H9 (cell line): ENCODE measurements at regions not wholly inside any gene's neighbourhood (a gene's known extent, or its start where the extent isn't known, plus 50 kb on each side); places are given as distances from the start of the nearest gene placed in this dataset.

Source experiments
- DNase-seq: peaks from one replicate; pipeline ENCODE4 v3.0.0-alpha.2; 2017
- H2AFZ ChIP-seq: one replicate; pipeline ENCODE4 v1.6.1; 2013; ENCODE audit warnings: mild to moderate bottlenecking, low read length, control low read depth, moderate library complexity
- H2AK5ac ChIP-seq: 2 replicates; pipeline ENCODE4 v1.6.1; 2013; ENCODE audit warnings: low read length, control low read depth, mixed read lengths; ENCODE audit not compliant: insufficient read length
- H2BK120ac ChIP-seq: one replicate; pipeline ENCODE4 v1.6.1; 2013; ENCODE audit warnings: low read depth, mild to moderate bottlenecking, low read length, control low read depth, inconsistent platforms; ENCODE audit not compliant: poor library complexity, severe bottlenecking
- H2BK12ac ChIP-seq: 2 replicates; pipeline ENCODE4 v1.6.1; 2013; ENCODE audit warnings: low read length, control low read depth, mixed read lengths, low read depth; ENCODE audit not compliant: insufficient read length
- H2BK15ac ChIP-seq: 2 replicates; pipeline ENCODE4 v1.6.1; 2013; ENCODE audit warnings: low read depth, low read length, control low read depth
- H2BK20ac ChIP-seq: one replicate; pipeline ENCODE4 v1.6.1; 2013; ENCODE audit warnings: low read depth, mild to moderate bottlenecking, low read length, control low read depth, inconsistent platforms; ENCODE audit not compliant: poor library complexity, severe bottlenecking
- H2BK5ac ChIP-seq: 2 replicates; pipeline ENCODE4 v1.6.1; 2013; ENCODE audit warnings: low read length, control low read depth, mixed read lengths; ENCODE audit not compliant: insufficient read length
- H3K14ac ChIP-seq: 2 replicates; pipeline ENCODE4 v1.6.1; 2013; ENCODE audit warnings: low read length, control low read depth; ENCODE audit not compliant: insufficient read depth
- H3K18ac ChIP-seq: 2 replicates; pipeline ENCODE4 v1.6.1; 2013; ENCODE audit warnings: low read depth, mild to moderate bottlenecking, mixed read lengths, low read length, control low read depth; ENCODE audit not compliant: insufficient read length
- H3K23ac ChIP-seq: 2 replicates; pipeline ENCODE4 v1.6.1; 2013; ENCODE audit warnings: low read length, control low read depth, mixed read lengths, low read depth; ENCODE audit not compliant: insufficient read length
- H3K23me2 ChIP-seq: 2 replicates; pipeline ENCODE4 v1.6.1; 2013; ENCODE audit warnings: low read depth, mild to moderate bottlenecking, mixed read lengths, low read length, control low read depth; ENCODE audit not compliant: insufficient read length, poor library complexity, severe bottlenecking
- H3K27ac ChIP-seq: 2 replicates; pipeline ENCODE4 v1.5.1; 2013; ENCODE audit warnings: low read length, control low read depth, mixed read lengths, low read depth; ENCODE audit not compliant: insufficient read length
- H3K27me3 ChIP-seq: 2 replicates; pipeline ENCODE4 v1.6.1; 2013; ENCODE audit warnings: low read length, control low read depth, inconsistent platforms; ENCODE audit not compliant: insufficient read depth
- H3K4ac ChIP-seq: 2 replicates; pipeline ENCODE4 v1.6.1; 2013; ENCODE audit warnings: low read depth, mild to moderate bottlenecking, control low read depth, inconsistent platforms, low read length, moderate library complexity
- H3K4me1 ChIP-seq: 2 replicates; pipeline ENCODE4 v1.6.1; 2013; ENCODE audit warnings: low read length, control low read depth, inconsistent platforms; ENCODE audit not compliant: insufficient read depth
- H3K4me2 ChIP-seq: 2 replicates; pipeline ENCODE4 v1.6.1; 2013; ENCODE audit warnings: low read length, control low read depth, mixed read lengths; ENCODE audit not compliant: insufficient read length, insufficient read depth
- H3K56ac ChIP-seq: 2 replicates; pipeline ENCODE4 v1.6.1; 2013; ENCODE audit warnings: low read depth, mild to moderate bottlenecking, mixed read lengths, low read length, control low read depth; ENCODE audit not compliant: insufficient read length
- H3K79me1 ChIP-seq: 2 replicates; pipeline ENCODE4 v1.6.1; 2013; ENCODE audit warnings: low read depth, mild to moderate bottlenecking, moderate library complexity, low read length, control low read depth, inconsistent platforms; ENCODE audit not compliant: insufficient read depth, poor library complexity, severe bottlenecking
- H3K79me2 ChIP-seq: 2 replicates; pipeline ENCODE4 v1.6.1; 2013; ENCODE audit warnings: low read length, control low read depth, inconsistent platforms; ENCODE audit not compliant: insufficient read depth
- H3K9ac ChIP-seq: 2 replicates; pipeline ENCODE4 v1.6.1; 2013; ENCODE audit warnings: low read length, control low read depth, mixed read lengths; ENCODE audit not compliant: insufficient read length; ENCODE audit errors: extremely low read depth
- H3K9me3 ChIP-seq: one replicate; pipeline ENCODE4 v1.6.1; 2013; ENCODE audit warnings: low read depth, low read length, inconsistent platforms; ENCODE audit not compliant: control insufficient read depth
- H3T11ph ChIP-seq: one replicate; pipeline ENCODE4 v1.6.1; 2013; ENCODE audit warnings: mild to moderate bottlenecking, low read length, control low read depth, inconsistent platforms
- H4K20me1 ChIP-seq: one replicate; pipeline ENCODE4 v1.6.1; 2013; ENCODE audit not compliant: control insufficient read depth, insufficient read length, insufficient read depth
- H4K5ac ChIP-seq: 2 replicates; pipeline ENCODE4 v1.6.1; 2013; ENCODE audit warnings: low read depth, mild to moderate bottlenecking, mixed read lengths, low read length, control low read depth; ENCODE audit not compliant: insufficient read length
- H4K8ac ChIP-seq: replicated peaks from 2 replicates; pipeline ENCODE4 v1.6.1; 2013; ENCODE audit warnings: low read length, control low read depth, mixed read lengths, low read depth; ENCODE audit not compliant: insufficient read length
- H4K91ac ChIP-seq: 2 replicates; pipeline ENCODE4 v1.6.1; 2013; ENCODE audit warnings: low read depth, mild to moderate bottlenecking, moderate library complexity, mixed read lengths, low read length, control low read depth; ENCODE audit not compliant: insufficient read length
- H3K27ac Mint-ChIP-seq, 3 experiments: 2 replicates in 2 of 3; 3 replicates in 1 of 3; pipeline ENCODE4 v1.8.0; 2020 to 2021; ENCODE audit warnings: mixed read lengths in 3 of 3, mild to moderate bottlenecking in 1 of 3, moderate library complexity in 1 of 3
- H3K27me3 Mint-ChIP-seq: 2 replicates; pipeline ENCODE4 v1.8.0; 2021; ENCODE audit warnings: low read depth, mild to moderate bottlenecking, moderate library complexity, mixed read lengths
- H3K36me3 Mint-ChIP-seq, 3 experiments: 2 replicates in 2 of 3; 3 replicates in 1 of 3; pipeline ENCODE4 v1.8.0; 2020 to 2021; ENCODE audit warnings: low read depth in 3 of 3, mixed read lengths in 3 of 3; ENCODE audit not compliant: insufficient read depth in 1 of 3
- H3K4me1 Mint-ChIP-seq, 2 experiments: 2 replicates each; pipeline ENCODE4 v1.8.0; 2020; ENCODE audit warnings: mixed read lengths in 2 of 2
- H3K4me3 Mint-ChIP-seq, 2 experiments: 2 replicates in 1 of 2; 3 replicates in 1 of 2; pipeline ENCODE4 v1.8.0; 2020 to 2021; ENCODE audit warnings: mild to moderate bottlenecking in 2 of 2, mixed read lengths in 2 of 2, moderate library complexity in 1 of 2
- H3K9me3 Mint-ChIP-seq, 2 experiments: 2 replicates in 1 of 2; 3 replicates in 1 of 2; pipeline ENCODE4 v1.8.0; 2020; ENCODE audit warnings: mild to moderate bottlenecking in 2 of 2, mixed read lengths in 2 of 2, moderate library complexity in 1 of 2
- WGBS: extraction: QIAGEN DNeasy Blood & Tissue Kit; methylation state at CpG from one replicate; pipeline ENCODE4 v1.1.7; 2013; ENCODE audit warnings: missing lambda C conversion rate, low lambda C conversion rate, mixed read lengths; ENCODE audit not compliant: insufficient read length; ENCODE audit errors: extremely low coverage; 5-methylcytosine and 5-hydroxymethylcytosine counted together
- TF ChIP-seq, protein P1 (sequence below): fragments of 200-600 bp; sonication (generic); conservative IDR thresholded peaks from 3 replicates; pipeline ENCODE4 v1.8.0; 2021; ENCODE audit warnings: antibody characterized with exemption, mild to moderate bottlenecking

DNA sequence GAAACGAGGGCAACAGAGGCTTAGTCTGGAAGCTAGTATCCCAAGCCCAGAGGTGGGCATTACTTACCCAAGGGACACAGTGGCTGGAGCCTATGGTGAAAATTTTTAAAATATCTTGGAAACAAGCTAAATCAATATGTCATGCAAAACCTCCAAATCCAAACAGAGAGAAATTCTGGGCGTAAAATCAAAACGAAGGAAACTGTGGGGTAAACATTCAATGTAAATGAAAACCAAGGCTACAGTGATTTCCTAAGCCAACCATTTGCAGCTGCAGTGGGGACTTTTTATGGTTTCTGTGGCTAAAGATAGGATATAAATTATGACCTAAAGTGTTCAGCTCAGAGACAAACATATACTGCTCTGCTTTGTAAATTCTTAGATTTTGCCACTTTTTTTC is 507.7 kb upstream of the DIAPH2 start:
- TF ChIP-seq, protein P1, sequence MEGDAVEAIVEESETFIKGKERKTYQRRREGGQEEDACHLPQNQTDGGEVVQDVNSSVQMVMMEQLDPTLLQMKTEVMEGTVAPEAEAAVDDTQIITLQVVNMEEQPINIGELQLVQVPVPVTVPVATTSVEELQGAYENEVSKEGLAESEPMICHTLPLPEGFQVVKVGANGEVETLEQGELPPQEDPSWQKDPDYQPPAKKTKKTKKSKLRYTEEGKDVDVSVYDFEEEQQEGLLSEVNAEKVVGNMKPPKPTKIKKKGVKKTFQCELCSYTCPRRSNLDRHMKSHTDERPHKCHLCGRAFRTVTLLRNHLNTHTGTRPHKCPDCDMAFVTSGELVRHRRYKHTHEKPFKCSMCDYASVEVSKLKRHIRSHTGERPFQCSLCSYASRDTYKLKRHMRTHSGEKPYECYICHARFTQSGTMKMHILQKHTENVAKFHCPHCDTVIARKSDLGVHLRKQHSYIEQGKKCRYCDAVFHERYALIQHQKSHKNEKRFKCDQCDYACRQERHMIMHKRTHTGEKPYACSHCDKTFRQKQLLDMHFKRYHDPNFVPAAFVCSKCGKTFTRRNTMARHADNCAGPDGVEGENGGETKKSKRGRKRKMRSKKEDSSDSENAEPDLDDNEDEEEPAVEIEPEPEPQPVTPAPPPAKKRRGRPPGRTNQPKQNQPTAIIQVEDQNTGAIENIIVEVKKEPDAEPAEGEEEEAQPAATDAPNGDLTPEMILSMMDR = no peak
- Histone ChIP-seq H3K9ac (no peak overlapping the region), H4K91ac (no peak overlapping the region), H3K9me3 (no peaks in the 10 kb centered on the region), H4K8ac (no peak overlapping the region), H2BK5ac (no peak overlapping the region), H3K18ac (no peak overlapping the region), H2BK20ac (no peak overlapping the region), H3K4me1 (peaks cover 2% of the 10 kb centered on the region; the same call in 1 of the 2 replicates), H2AFZ (no peak overlapping the region), H4K5ac (no peak overlapping the region), H2BK12ac (no peak overlapping the region), H3K4ac (no peak overlapping the region), H3K56ac (no peak overlapping the region), H3K79me1 (no peaks in the 10 kb centered on the region), H3K14ac (no peak overlapping the region), H3K4me2 (no peak overlapping the region), H3K79me2 (no peaks in the 10 kb centered on the region), H3K27ac (no peak overlapping the region), H2AK5ac (no peak overlapping the region), H3K27me3 (no peaks in the 10 kb centered on the region), H4K20me1 (no peaks in the 10 kb centered on the region), H2BK15ac (no peak overlapping the region), H3K23me2 (no peaks in the 10 kb centered on the region), H2BK120ac (no peak overlapping the region), H3K23ac (no peak overlapping the region), H3T11ph (no peak overlapping the region)
- Mint-ChIP-seq H3K36me3 (peaks cover 0 to 3% (median 0%) of the 10 kb centered on the region in 3 experiments; a peak in 1 of 7 replicates), H3K27me3 (no peaks in the 10 kb centered on the region), H3K27ac (no peak overlapping the region), H3K4me1 (peaks cover 24% of the 10 kb centered on the region in 2 experiments), H3K4me3 (no peak overlapping the region), H3K9me3 (peaks cover 0 to 2% of the 10 kb centered on the region in 2 experiments; a peak in 2 of 5 replicates)
- no peak for DNase-seq
- no CpG with 5 or more reads among the region's 3 CpGs for WGBS
